Caco-2 (cell line): ENCODE measurements at regions not wholly inside any gene's neighbourhood (a gene's known extent, or its start where the extent isn't known, plus 50 kb on each side); places are given as distances from the start of the nearest gene placed in this dataset.

ENCODE experiments used
- BruUV-seq: library from RNA; stranded (reverse); fragments of 400-500 nt; replicated peaks from 2 replicates; lab custom pipeline; 2021; lab: Mats Ljungman, UMichigan
- CTCF ChIA-PET: fragments of 300-600 bp; sonication (Branson Sonifier 250); formaldehyde crosslinking; loops from one replicate; lab custom pipeline; 2022; ENCODE audit warnings: antibody characterized with exemption; lab: Charles Lee
- POLR2A ChIA-PET: fragments of 300-600 bp; sonication (Branson Sonifier 250); formaldehyde crosslinking; loops from one replicate; lab custom pipeline; 2022; ENCODE audit warnings: antibody characterized with exemption; lab: Charles Lee
- DNase-seq, 2 experiments: peaks; one replicate each; pipeline versions ENCODE4 v3.0.0 to v3.0.0-alpha.2; 2020 to 2022
- H3K27me3 ChIP-seq: replicated peaks from 2 replicates; pipeline ENCODE4 v1.6.0; 2011; ENCODE audit warnings: low read length; ENCODE audit not compliant: control insufficient read depth, insufficient read depth
- H3K36me3 ChIP-seq: 2 replicates; pipeline ENCODE4 v1.5.1; 2011; ENCODE audit warnings: low read length; ENCODE audit not compliant: control insufficient read depth, insufficient read depth
- H3K4me1 ChIP-seq: fragments of 250-450 bp; sonication (Bioruptor Pico); 2 replicates; pipeline ENCODE4 v1.5.1; 2020; ENCODE audit warnings: mild to moderate bottlenecking
- H3K4me3 ChIP-seq: 2 replicates; pipeline ENCODE4 v1.5.1; 2011; ENCODE audit warnings: low read depth, mild to moderate bottlenecking, control low read depth, low read length
- H3K9me3 ChIP-seq: fragments of 250-450 bp; sonication (Bioruptor Pico); 2 replicates; pipeline ENCODE4 v1.5.1; 2020; ENCODE audit warnings: mild to moderate bottlenecking, moderate library complexity
- H3K27ac Mint-ChIP-seq: one replicate; pipeline ENCODE4 v1.8.0; 2022; ENCODE audit warnings: mixed read lengths; ENCODE audit not compliant: unreplicated experiment
- H3K27me3 Mint-ChIP-seq: one replicate; pipeline ENCODE4 v1.8.0; 2022; ENCODE audit warnings: mixed read lengths; ENCODE audit not compliant: insufficient read depth, unreplicated experiment
- H3K36me3 Mint-ChIP-seq: one replicate; pipeline ENCODE4 v1.8.0; 2022; ENCODE audit warnings: mild to moderate bottlenecking, mixed read lengths; ENCODE audit not compliant: insufficient read depth, unreplicated experiment
- H3K4me1 Mint-ChIP-seq: one replicate; pipeline ENCODE4 v1.8.0; 2022; ENCODE audit warnings: low read depth, mixed read lengths; ENCODE audit not compliant: unreplicated experiment
- H3K4me3 Mint-ChIP-seq: one replicate; pipeline ENCODE4 v1.8.0; 2022; ENCODE audit warnings: mild to moderate bottlenecking, moderate library complexity, mixed read lengths; ENCODE audit not compliant: unreplicated experiment
- H3K9me3 Mint-ChIP-seq: one replicate; pipeline ENCODE4 v1.8.0; 2022; ENCODE audit warnings: mixed read lengths; ENCODE audit not compliant: unreplicated experiment
- intact Hi-C: fragments of 100-400 bp; cut with micrococcal nuclease; formaldehyde crosslinking; loops from one replicate; pipeline ENCODE4 v1.10.0; 2022; ENCODE audit not compliant: unreplicated experiment
- TF ChIP-seq, protein P1 (sequence below), 2 experiments: fragments of 200-600 bp in 1 of 2; IDR thresholded peaks; 1 replicate in 1 of 2; 2 replicates in 1 of 2; pipeline versions ENCODE4 v1.5.1 to v1.8.0; 2011 to 2022; ENCODE audit warnings: antibody characterized with exemption in 1 of 2, control low read depth in 1 of 2, inconsistent platforms in 1 of 2, low read depth in 1 of 2, low read length in 1 of 2, mild to moderate bottlenecking in 1 of 2, moderate library complexity in 1 of 2; ENCODE audit not compliant: insufficient read depth in 1 of 2, severe bottlenecking in 1 of 2, unreplicated experiment in 1 of 2

DNA sequence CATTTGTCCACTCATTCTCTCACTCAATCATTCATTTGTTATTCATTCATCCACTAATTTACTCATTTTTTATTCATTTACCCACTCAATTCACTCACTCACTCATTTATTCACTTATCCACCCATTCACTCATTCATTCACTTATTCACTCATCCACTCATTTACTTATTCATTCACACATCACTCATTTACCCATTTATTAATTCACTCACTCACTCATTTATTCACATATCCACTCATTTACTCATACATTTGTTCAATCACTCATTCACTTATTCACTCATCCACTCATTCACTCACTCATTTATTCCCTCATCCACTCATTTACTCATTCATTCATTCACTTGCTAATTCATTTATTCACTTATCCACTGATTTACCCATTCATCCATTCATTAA, 129.1 kb downstream of the TTLL2 start:
- peaks cover under 1% of the 10 kb centered on the region for H3K4me1 Mint-ChIP-seq
- H3K9me3 Mint-ChIP-seq, result no peaks in the 10 kb centered on the region
- no peaks in the 10 kb centered on the region for H3K36me3 ChIP-seq
- H3K4me3 ChIP-seq, result no peak overlapping the region
- no peaks in the 10 kb centered on the region for H3K4me1 ChIP-seq
- BruUV-seq, result no TSS peak
- H3K27me3 Mint-ChIP-seq, result no peaks in the 10 kb centered on the region
- H3K9me3 ChIP-seq, result no peaks in the 10 kb centered on the region
- DNase-seq, result no peak
- no peaks in the 10 kb centered on the region for H3K36me3 Mint-ChIP-seq
- intact Hi-C loops, result no loop called here
- ChIA-PET POLR2A (no interaction called here), CTCF (no interaction called here)
- no peaks in the 10 kb centered on the region for H3K27me3 ChIP-seq
- no peak overlapping the region for H3K4me3 Mint-ChIP-seq
- TF ChIP-seq, protein P1, sequence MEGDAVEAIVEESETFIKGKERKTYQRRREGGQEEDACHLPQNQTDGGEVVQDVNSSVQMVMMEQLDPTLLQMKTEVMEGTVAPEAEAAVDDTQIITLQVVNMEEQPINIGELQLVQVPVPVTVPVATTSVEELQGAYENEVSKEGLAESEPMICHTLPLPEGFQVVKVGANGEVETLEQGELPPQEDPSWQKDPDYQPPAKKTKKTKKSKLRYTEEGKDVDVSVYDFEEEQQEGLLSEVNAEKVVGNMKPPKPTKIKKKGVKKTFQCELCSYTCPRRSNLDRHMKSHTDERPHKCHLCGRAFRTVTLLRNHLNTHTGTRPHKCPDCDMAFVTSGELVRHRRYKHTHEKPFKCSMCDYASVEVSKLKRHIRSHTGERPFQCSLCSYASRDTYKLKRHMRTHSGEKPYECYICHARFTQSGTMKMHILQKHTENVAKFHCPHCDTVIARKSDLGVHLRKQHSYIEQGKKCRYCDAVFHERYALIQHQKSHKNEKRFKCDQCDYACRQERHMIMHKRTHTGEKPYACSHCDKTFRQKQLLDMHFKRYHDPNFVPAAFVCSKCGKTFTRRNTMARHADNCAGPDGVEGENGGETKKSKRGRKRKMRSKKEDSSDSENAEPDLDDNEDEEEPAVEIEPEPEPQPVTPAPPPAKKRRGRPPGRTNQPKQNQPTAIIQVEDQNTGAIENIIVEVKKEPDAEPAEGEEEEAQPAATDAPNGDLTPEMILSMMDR (IDR thresholded peaks at IDR 0.05; ENCODE audit: insufficient read depth in 1 of 2, low read depth in 1 of 2, low read length in 1 of 2, severe bottlenecking in 1 of 2, unreplicated experiment in 1 of 2), result no peak
- H3K27ac Mint-ChIP-seq, result no peak overlapping the region

DNA sequence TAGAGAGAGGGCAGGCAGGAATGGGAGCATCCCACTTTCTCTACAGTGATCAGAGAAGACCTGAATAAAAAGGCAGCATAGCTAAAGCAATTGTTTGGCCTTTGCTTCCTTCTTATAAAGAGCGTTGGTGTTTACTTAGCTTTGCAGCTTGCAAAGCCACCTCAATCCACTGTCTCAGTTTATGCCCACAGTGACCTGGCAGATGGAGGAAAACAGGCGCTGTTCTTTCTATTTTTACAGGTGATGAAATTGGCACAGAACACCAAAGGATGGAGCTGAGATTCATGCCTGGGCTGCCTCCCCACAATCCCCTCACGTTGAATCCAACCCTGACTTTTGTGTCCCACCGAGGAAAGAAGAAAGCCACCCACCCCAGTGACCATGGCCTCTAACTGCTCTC, 130.5 kb downstream of the TTLL2 start:
- Mint-ChIP-seq H3K36me3 (no peaks in the 10 kb centered on the region), H3K4me1 (peaks cover 6% of the 10 kb centered on the region), H3K27ac (no peak overlapping the region), H3K9me3 (no peaks in the 10 kb centered on the region), H3K4me3 (no peak overlapping the region), H3K27me3 (no peaks in the 10 kb centered on the region)
- intact Hi-C loops, result no loop called here
- no TSS peak for BruUV-seq
- no peaks in the 10 kb centered on the region for H3K27me3 ChIP-seq
- POLR2A ChIA-PET, result no interaction called here
- H3K36me3 ChIP-seq, result no peaks in the 10 kb centered on the region
- CTCF ChIA-PET, result no interaction called here
- H3K4me1 ChIP-seq, result no peaks in the 10 kb centered on the region
- H3K9me3 ChIP-seq, result no peaks in the 10 kb centered on the region
- TF ChIP-seq, protein P1 (IDR thresholded peaks at IDR 0.05; ENCODE audit: insufficient read depth in 1 of 2, low read depth in 1 of 2, low read length in 1 of 2, severe bottlenecking in 1 of 2, unreplicated experiment in 1 of 2), result no peak
- DNase-seq, result no peak
- no peak overlapping the region for H3K4me3 ChIP-seq

DNA sequence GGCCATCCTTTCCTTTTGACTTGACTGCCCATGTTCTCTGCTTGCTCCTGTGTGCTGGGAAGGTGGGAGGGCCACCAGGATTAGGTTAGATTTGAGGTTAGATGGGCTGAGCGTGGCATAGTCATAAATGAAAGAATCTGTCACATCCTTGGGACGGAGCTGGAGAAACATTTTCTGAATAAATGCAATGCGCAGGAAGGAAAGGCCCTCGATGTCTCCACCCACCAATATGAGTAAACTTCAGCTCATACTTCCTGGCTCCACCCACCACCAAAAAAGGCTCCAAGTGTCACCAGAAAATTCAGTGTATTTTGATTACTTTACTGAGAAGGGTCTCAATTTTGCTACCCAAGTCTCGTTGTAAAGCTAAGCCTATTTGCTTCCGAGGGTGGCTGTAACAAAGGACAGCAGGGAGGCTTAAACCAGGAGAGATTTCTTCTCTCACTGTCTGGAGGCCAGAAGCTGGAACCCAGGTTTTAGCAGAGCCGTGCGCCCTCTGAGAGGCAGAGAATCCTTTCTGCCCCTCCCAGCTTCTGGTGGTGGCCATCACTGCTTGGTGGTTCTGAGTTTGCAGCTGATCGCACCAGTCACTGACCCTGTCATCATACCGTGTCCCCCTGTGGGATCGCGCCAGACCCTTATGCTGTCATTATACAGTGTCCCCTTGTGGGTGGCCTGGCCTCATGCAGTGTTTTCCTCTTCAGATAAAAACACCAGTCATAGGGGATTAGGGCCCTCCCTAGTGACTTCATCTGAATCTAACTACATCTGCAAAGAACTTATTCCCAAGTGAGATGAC, 137.8 kb downstream of the TTLL2 start:
- Histone ChIP-seq H3K4me3 (no peak overlapping the region), H3K36me3 (no peaks in the 10 kb centered on the region), H3K27me3 (no peaks in the 10 kb centered on the region), H3K9me3 (no peaks in the 10 kb centered on the region), H3K4me1 (no peaks in the 10 kb centered on the region)
- no peaks in the 10 kb centered on the region for H3K27me3 Mint-ChIP-seq
- CTCF ChIA-PET, result no interaction called here
- TF ChIP-seq, protein P1 (IDR thresholded peaks at IDR 0.05; ENCODE audit: insufficient read depth in 1 of 2, low read depth in 1 of 2, low read length in 1 of 2, severe bottlenecking in 1 of 2, unreplicated experiment in 1 of 2), result no peak
- DNase-seq, result no peak
- no TSS peak for BruUV-seq
- H3K36me3 Mint-ChIP-seq, result no peaks in the 10 kb centered on the region
- no peak overlapping the region for H3K4me3 Mint-ChIP-seq
- H3K27ac Mint-ChIP-seq, result no peak overlapping the region
- peaks cover 6% of the 10 kb centered on the region for H3K4me1 Mint-ChIP-seq
- POLR2A ChIA-PET, result no interaction called here
- no peaks in the 10 kb centered on the region for H3K9me3 Mint-ChIP-seq
- intact Hi-C loops, result no loop called here
